Psoas muscle (tissue), 7 donors: ENCODE measurements at regions not wholly inside any gene's neighbourhood (a gene's known extent, or its start where the extent isn't known, plus 50 kb on each side); places are given as distances from the start of the nearest gene placed in this dataset.

Experiments used
- ATAC-seq, 4 donors: fragments of 200-7000 bp; cut with Tn5 transposase; one replicate each; pipeline ENCODE4 v1.9.1; 2020; ENCODE audit warnings: moderate library complexity in 3 of 4, mild to moderate bottlenecking in 2 of 4
- DNase-seq, 2 donors: peaks; one replicate each; pipeline ENCODE4 v3.0.0-alpha.2; 2020
- H3K27ac ChIP-seq: fragments of 200-600 bp; one replicate; pipeline ENCODE4 v1.8.0; 2022
- H3K27me3 ChIP-seq, 3 donors: fragments of 200-600 bp in 1 of 3; one replicate each; pipeline versions ENCODE4 v1.6.1 to v1.8.0; 2013 to 2022; ENCODE audit warnings: low read length in 2 of 3, mild to moderate bottlenecking in 2 of 3, moderate library complexity in 1 of 3; ENCODE audit not compliant: insufficient read depth in 3 of 3
- H3K36me3 ChIP-seq, 2 donors: fragments of 200-600 bp in 1 of 2; one replicate each; pipeline versions ENCODE4 v1.6.1 to v1.8.0; 2013 to 2022; ENCODE audit warnings: low read depth in 1 of 2, mild to moderate bottlenecking in 1 of 2, moderate library complexity in 1 of 2; ENCODE audit not compliant: insufficient read depth in 1 of 2
- H3K4me1 ChIP-seq: fragments of 200-600 bp; one replicate; pipeline ENCODE4 v1.8.0; 2022
- H3K4me3 ChIP-seq: fragments of 200-600 bp; one replicate; pipeline ENCODE4 v1.8.0; 2022; ENCODE audit warnings: mild to moderate bottlenecking
- H3K9me3 ChIP-seq: fragments of 200-600 bp; one replicate; pipeline ENCODE4 v1.8.0; 2022
- CTCF ChIP-seq: fragments of 200-600 bp; IDR thresholded peaks from one replicate; pipeline ENCODE4 v1.8.0; 2022; ENCODE audit warnings: antibody characterized with exemption
- WGBS, 3 donors: extraction: QIAGEN DNeasy Blood & Tissue Kit; methylation state at CpG; one replicate each; pipeline versions ENCODE4 v1.1.6 to v1.1.7; 2013; 5-methylcytosine and 5-hydroxymethylcytosine counted together
- intact Hi-C, 2 donors: fragments of 100-400 bp; cut with DNase I; formaldehyde crosslinking; loops; one replicate each; pipeline versions ENCODE4 v1.11.0 to v1.14.2; 2022
- donor health status: healthy with polysubstance abuse.
- donor health status: DM: no; HTN: no; CAD: no; lungs with moderate emphysema.
- donor health status: Bipolar disorder and iron deficiency.
- donor health status: healthy.
- donor health status: DM: yes; HTN: yes; CAD: no.
- donor health status: DM: no; HTN: no; CAD: no.
- donor health status: DM: yes; HTN: yes; CAD: no.

DNA sequence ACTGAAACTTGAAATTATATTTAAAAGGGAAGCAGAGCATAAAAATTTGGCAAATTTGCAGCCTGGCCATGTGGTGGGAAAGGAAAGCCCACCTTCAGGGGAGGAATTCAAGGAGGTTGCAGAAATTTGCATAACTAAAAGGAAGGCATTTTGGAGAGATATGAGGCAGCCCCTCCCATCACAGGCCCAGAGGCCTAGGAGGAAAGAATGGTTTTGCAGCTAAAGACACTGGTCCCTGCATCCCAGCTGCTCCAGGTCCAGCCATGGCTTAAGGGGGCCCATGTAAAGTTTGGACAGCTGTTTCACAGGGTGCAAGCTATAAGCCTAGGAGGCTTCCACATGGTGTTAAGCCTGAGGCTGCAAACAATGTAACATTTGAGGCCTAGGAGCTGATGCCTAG lies 212.5 kb downstream of the NNT start:
- Histone ChIP-seq H3K4me3 (no peak overlapping the region), H3K36me3 (no peaks in the 10 kb centered on the region), H3K9me3 (peaks cover 4% of the 10 kb centered on the region), H3K27me3 (no peaks in the 10 kb centered on the region), H3K27ac (no peak overlapping the region), H3K4me1 (no peaks in the 10 kb centered on the region)
- intact Hi-C loops: no loop called here
- ATAC-seq: no peak
- no peak for DNase-seq
- no peak for TF ChIP-seq CTCF

- no peak for TF ChIP-seq CTCF
- DNase-seq: no peak
- no peaks in the 10 kb centered on the region for H3K9me3 ChIP-seq
- no peak for ATAC-seq
- H3K27ac ChIP-seq: no peak overlapping the region
- H3K4me3 ChIP-seq: no peak overlapping the region
- H3K36me3 ChIP-seq: no peaks in the 10 kb centered on the region
- H3K4me1 ChIP-seq: no peaks in the 10 kb centered on the region
- no peaks in the 10 kb centered on the region for H3K27me3 ChIP-seq
- intact Hi-C loops: no loop called here
Observed at GRCh38 chr5:43804723-43805122, 201.7 kb downstream of the NNT start.

- Histone ChIP-seq H3K36me3 (no peaks in the 10 kb centered on the region), H3K4me3 (no peak overlapping the region), H3K9me3 (no peaks in the 10 kb centered on the region), H3K4me1 (no peaks in the 10 kb centered on the region), H3K27me3 (no peaks in the 10 kb centered on the region), H3K27ac (no peak overlapping the region)
- 86 to 91% (median 89%) methylated on average over 3 of the region's 3 CpGs for WGBS, 3 donors
- TF ChIP-seq CTCF: no peak
- DNase-seq (no peak), ATAC-seq (no peak)
- intact Hi-C loops: no loop called here
Observed at GRCh38 chr5:43804041-43804440, 201.1 kb downstream of the NNT start.

- no peaks in the 10 kb centered on the region for H3K27me3 ChIP-seq
- no peak overlapping the region for H3K4me3 ChIP-seq
- DNase-seq (no peak), ATAC-seq (no peak)
- intact Hi-C loops: no loop called here
- H3K27ac ChIP-seq: no peak overlapping the region
- no peaks in the 10 kb centered on the region for H3K4me1 ChIP-seq
- TF ChIP-seq CTCF: no peak
- H3K36me3 ChIP-seq: no peaks in the 10 kb centered on the region
- 82 to 88% (median 88%) methylated on average over 3 of the region's 3 CpGs for WGBS, 3 donors
- H3K9me3 ChIP-seq: no peaks in the 10 kb centered on the region
Observed at GRCh38 chr5:43802651-43803050, 199.7 kb downstream of the NNT start.

DNA sequence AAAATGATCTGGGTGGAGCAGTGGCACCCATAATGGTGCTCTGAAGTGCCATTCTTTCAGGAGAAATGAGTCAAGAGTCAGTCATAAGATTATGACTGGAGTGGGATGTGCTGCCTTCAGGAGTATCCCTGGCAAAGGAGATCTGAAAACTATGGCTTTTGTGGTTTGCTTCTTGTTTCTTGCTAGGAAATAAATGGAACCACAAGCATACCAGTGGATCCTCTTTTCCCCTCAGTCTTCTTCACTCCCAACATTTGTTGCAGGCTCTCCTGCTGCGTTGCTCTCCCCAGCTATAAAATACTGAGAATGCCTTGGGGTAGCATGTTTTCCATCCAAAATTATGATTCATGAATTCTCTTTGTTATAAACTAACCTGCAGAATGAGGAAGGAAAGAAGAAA lies 199.1 kb downstream of the NNT start:
- DNase-seq: no peak
- intact Hi-C loops: no loop called here
- H3K4me1 ChIP-seq: no peaks in the 10 kb centered on the region
- no peak overlapping the region for H3K4me3 ChIP-seq
- WGBS, 3 donors: 61 to 68% (median 62%) methylated on average over 1 of the region's 1 CpG
- H3K27me3 ChIP-seq: no peaks in the 10 kb centered on the region
- H3K27ac ChIP-seq: no peak overlapping the region
- H3K9me3 ChIP-seq: no peaks in the 10 kb centered on the region
- H3K36me3 ChIP-seq: no peaks in the 10 kb centered on the region
- no peak for TF ChIP-seq CTCF
- no peak for ATAC-seq
